Endothelial cell of umbilical vein (primary cell): ENCODE measurements at regions not wholly inside any gene's neighbourhood (a gene's known extent, or its start where the extent isn't known, plus 50 kb on each side); places are given as distances from the start of the nearest gene placed in this dataset.

Experiments
- BruUV-seq: library from RNA; stranded (reverse); fragments of 400-500 nt; replicated peaks from 2 replicates; lab custom pipeline; 2021; lab: Mats Ljungman, UMichigan
- CTCF ChIA-PET: fragments of 300-600, 350-600 bp; sonication (Branson Sonifier 250); formaldehyde crosslinking; loops from one replicate; lab custom pipeline; 2021; ENCODE audit warnings: antibody characterized with exemption, inconsistent platforms; lab: Charles Lee
- POLR2A ChIA-PET: fragments of 300-600, 350-600 bp; sonication (Branson Sonifier 250); formaldehyde crosslinking; loops from one replicate; lab custom pipeline; 2021; ENCODE audit warnings: antibody characterized with exemption, inconsistent platforms; lab: Charles Lee
- DNase-seq: peaks from one replicate; pipeline ENCODE4 v3.0.0-alpha.2; 2011; ENCODE audit warnings: low read depth, low spot score
- FAIRE-seq: peaks from 2 replicates; lab custom pipeline; 2011; peaks lifted over from hg19 to GRCh38; lab: Jason Lieb, UNC
- H2AFZ ChIP-seq: 2 replicates; pipeline ENCODE4 v1.6.0; 2012; ENCODE audit warnings: low read depth, low read length, control low read depth, inconsistent platforms
- H3K27ac ChIP-seq: 2 replicates; pipeline ENCODE4 v1.5.1; 2011; ENCODE audit warnings: low read depth, mild to moderate bottlenecking, control low read depth, low read length, moderate library complexity; ENCODE audit not compliant: insufficient read depth
- H3K27me3 ChIP-seq, 2 experiments: 2 replicates each; pipeline versions ENCODE4 v1.6.0 to v1.6.1; 2011; ENCODE audit warnings: low read length in 2 of 2, mixed read lengths in 1 of 2; ENCODE audit not compliant: control insufficient read depth in 2 of 2, insufficient read depth in 2 of 2
- H3K36me3 ChIP-seq, 2 experiments: 2 replicates in 1 of 2; 3 replicates in 1 of 2; pipeline ENCODE4 v1.5.1; 2011; ENCODE audit warnings: low read length in 2 of 2, mild to moderate bottlenecking in 1 of 2, moderate library complexity in 1 of 2; ENCODE audit not compliant: control insufficient read depth in 2 of 2, insufficient read depth in 2 of 2; ENCODE audit errors: extremely low read depth in 1 of 2
- H3K4me1 ChIP-seq: 3 replicates; pipeline ENCODE4 v1.5.1; 2011; ENCODE audit warnings: mild to moderate bottlenecking, low read length; ENCODE audit not compliant: control insufficient read depth, insufficient read depth; ENCODE audit errors: extremely low read depth
- H3K4me2 ChIP-seq: 2 replicates; pipeline ENCODE4 v1.6.1; 2011; ENCODE audit warnings: low read length, control low read depth, mixed read lengths; ENCODE audit not compliant: insufficient read depth
- H3K4me3 ChIP-seq, 3 experiments: fragments of 200-600 bp in 1 of 3; sonication (generic), shearing (Covaris generic) in 1 of 3; replicated peaks in 1 of 3; 2 replicates each; pipeline ENCODE4 v1.5.1; 2011 to 2016; ENCODE audit warnings: control low read depth in 3 of 3, low read length in 3 of 3, mild to moderate bottlenecking in 2 of 3, inconsistent platforms in 1 of 3, low read depth in 1 of 3, moderate library complexity in 1 of 3; ENCODE audit not compliant: insufficient read depth in 1 of 3
- H3K79me2 ChIP-seq: 2 replicates; pipeline ENCODE4 v1.6.0; 2012; ENCODE audit warnings: low read length, inconsistent platforms; ENCODE audit not compliant: control insufficient read depth, insufficient read depth
- H3K9ac ChIP-seq: replicated peaks from 2 replicates; pipeline ENCODE3; 2011; ENCODE audit warnings: low read length, control low read depth; ENCODE audit not compliant: insufficient read depth; ENCODE audit errors: extremely low read depth
- H3K9me1 ChIP-seq: replicated peaks from 3 replicates; pipeline ENCODE4 v1.6.0; 2011; ENCODE audit warnings: mild to moderate bottlenecking, low read length; ENCODE audit not compliant: control insufficient read depth, insufficient read depth; ENCODE audit errors: extremely low read depth
- H3K9me3 ChIP-seq: replicated peaks from 2 replicates; pipeline ENCODE4 v1.5.1; 2012; ENCODE audit warnings: low read length, inconsistent platforms; ENCODE audit not compliant: control insufficient read depth, insufficient read depth
- H4K20me1 ChIP-seq: replicated peaks from 2 replicates; pipeline ENCODE3; 2011; ENCODE audit warnings: mild to moderate bottlenecking, low read length; ENCODE audit not compliant: control insufficient read depth, insufficient read depth; ENCODE audit errors: extremely low read depth
- EZH2 ChIP-seq: IDR thresholded peaks from 2 replicates; pipeline ENCODE4 v1.6.1; 2012; ENCODE audit warnings: borderline replicate concordance, low read depth, mild to moderate bottlenecking, moderate library complexity, low read length, inconsistent platforms; ENCODE audit not compliant: severe bottlenecking
- FOS ChIP-seq: IDR thresholded peaks from 2 replicates; pipeline ENCODE4 v1.6.1; 2011; ENCODE audit warnings: mild to moderate bottlenecking, low read length, moderate library complexity, borderline replicate concordance; ENCODE audit not compliant: insufficient read depth
- GATA2 ChIP-seq: IDR thresholded peaks from 2 replicates; pipeline ENCODE4 v1.7.0; 2011; ENCODE audit warnings: low read depth, mild to moderate bottlenecking, moderate library complexity, mixed read lengths, low read length; ENCODE audit not compliant: insufficient read length, insufficient read depth
- JUN ChIP-seq: IDR thresholded peaks from 2 replicates; pipeline ENCODE4 v1.6.1; 2011; ENCODE audit warnings: borderline replicate concordance, low read depth; ENCODE audit not compliant: insufficient read length, insufficient read depth
- MAX ChIP-seq: IDR thresholded peaks from 2 replicates; pipeline ENCODE4 v1.6.1; 2011; ENCODE audit not compliant: insufficient read depth, insufficient read length
- MYC ChIP-seq: IDR thresholded peaks from one replicate; pipeline ENCODE4 v1.6.1; 2011; ENCODE audit warnings: mild to moderate bottlenecking, low read depth, low read length
- POLR2A ChIP-seq: IDR thresholded peaks from 2 replicates; pipeline ENCODE4 v1.6.1; 2012; ENCODE audit warnings: low read depth, mild to moderate bottlenecking, control low read depth, low read length
- POLR2AphosphoS5 ChIP-seq: IDR thresholded peaks from 2 replicates; pipeline ENCODE4 v1.6.1; 2012; ENCODE audit warnings: low read depth, mild to moderate bottlenecking, control low read depth, low read length, moderate library complexity; ENCODE audit not compliant: insufficient read depth
- dilution Hi-C: fragments of 300-500 bp; cut with MboI; formaldehyde crosslinking; loops from one replicate; pipeline ENCODE4 v1.15.0; 2019; ENCODE audit warnings: low sequenced_read_pairs; ENCODE audit not compliant: extremely low pct_ligation_motif_present
- intact Hi-C: fragments of 100-400 bp; cut with micrococcal nuclease; formaldehyde crosslinking; loops from one replicate; pipeline ENCODE4 v1.10.0; 2022
- TF ChIP-seq, protein P1 (sequence below), 2 donors: IDR thresholded peaks; 1 replicate in 1 of 2; 2 replicates in 1 of 2; pipeline ENCODE4 v1.5.1; 2011; ENCODE audit warnings: low read length in 2 of 2, mild to moderate bottlenecking in 2 of 2, moderate library complexity in 2 of 2, control low read depth in 1 of 2, inconsistent platforms in 1 of 2, low read depth in 1 of 2; ENCODE audit not compliant: insufficient read depth in 1 of 2; ENCODE audit errors: extremely low read depth in 1 of 2

DNA sequence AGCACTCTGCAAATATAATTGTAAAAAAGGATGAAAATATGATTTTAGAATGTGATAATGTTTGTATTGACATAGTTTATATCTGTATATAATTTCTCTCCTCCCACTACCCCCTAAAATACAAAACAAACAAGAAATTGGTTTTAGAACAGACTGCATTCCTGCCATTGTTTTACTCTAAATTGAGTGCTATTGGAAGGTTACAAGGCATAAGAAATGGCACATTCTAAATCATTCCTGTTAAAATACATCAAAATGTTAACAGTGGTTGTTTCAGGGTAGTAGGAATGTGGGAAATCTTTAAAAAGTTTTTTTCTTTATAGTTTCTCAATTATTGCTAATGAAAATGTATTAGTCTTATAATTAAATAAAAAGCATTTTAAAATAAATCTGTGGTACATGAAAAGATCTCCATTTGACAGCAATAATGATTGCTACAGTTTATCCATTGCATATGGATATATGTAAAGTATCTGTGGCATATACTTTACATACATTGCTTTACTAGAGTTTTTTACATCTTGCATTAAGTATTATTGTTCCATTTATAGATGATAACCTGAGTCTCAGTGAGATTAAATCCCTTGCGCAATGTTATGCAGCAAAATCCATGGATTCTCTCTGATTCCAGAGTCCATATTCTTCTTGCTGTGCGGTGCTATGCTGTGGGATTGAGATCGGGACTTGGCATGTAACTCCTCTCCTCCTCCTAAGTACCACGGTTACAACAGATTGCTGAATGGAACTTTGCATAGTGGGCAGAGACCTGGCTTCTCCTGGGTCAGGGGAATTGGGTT lies 319.8 kb downstream of the LMO4 start:
- DNase-seq (no peak), FAIRE-seq (no peak)
- no peaks in the 10 kb centered on the region for H3K79me2 ChIP-seq
- intact Hi-C loops (no loop called here), dilution Hi-C loops (no loop called here)
- H3K27me3 ChIP-seq: no peaks in the 10 kb centered on the region
- CTCF ChIA-PET: no interaction called here
- no peaks in the 10 kb centered on the region for H3K4me1 ChIP-seq
- no peaks in the 10 kb centered on the region for H3K9me3 ChIP-seq
- H3K4me3 ChIP-seq: no peak overlapping the region
- H2AFZ ChIP-seq: no peak overlapping the region
- no peaks in the 10 kb centered on the region for H4K20me1 ChIP-seq
- H3K4me2 ChIP-seq: no peak overlapping the region
- POLR2A ChIA-PET: no interaction called here
- no peaks in the 10 kb centered on the region for H3K9me1 ChIP-seq
- no peak overlapping the region for H3K27ac ChIP-seq
- no peak for TF ChIP-seq MYC
- no peak for TF ChIP-seq POLR2A
- no peak for TF ChIP-seq GATA2
- TF ChIP-seq, protein P1, sequence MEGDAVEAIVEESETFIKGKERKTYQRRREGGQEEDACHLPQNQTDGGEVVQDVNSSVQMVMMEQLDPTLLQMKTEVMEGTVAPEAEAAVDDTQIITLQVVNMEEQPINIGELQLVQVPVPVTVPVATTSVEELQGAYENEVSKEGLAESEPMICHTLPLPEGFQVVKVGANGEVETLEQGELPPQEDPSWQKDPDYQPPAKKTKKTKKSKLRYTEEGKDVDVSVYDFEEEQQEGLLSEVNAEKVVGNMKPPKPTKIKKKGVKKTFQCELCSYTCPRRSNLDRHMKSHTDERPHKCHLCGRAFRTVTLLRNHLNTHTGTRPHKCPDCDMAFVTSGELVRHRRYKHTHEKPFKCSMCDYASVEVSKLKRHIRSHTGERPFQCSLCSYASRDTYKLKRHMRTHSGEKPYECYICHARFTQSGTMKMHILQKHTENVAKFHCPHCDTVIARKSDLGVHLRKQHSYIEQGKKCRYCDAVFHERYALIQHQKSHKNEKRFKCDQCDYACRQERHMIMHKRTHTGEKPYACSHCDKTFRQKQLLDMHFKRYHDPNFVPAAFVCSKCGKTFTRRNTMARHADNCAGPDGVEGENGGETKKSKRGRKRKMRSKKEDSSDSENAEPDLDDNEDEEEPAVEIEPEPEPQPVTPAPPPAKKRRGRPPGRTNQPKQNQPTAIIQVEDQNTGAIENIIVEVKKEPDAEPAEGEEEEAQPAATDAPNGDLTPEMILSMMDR (IDR thresholded peaks at IDR 0.05; ENCODE audit: extremely low read depth in 1 of 2, insufficient read depth in 1 of 2, low read depth in 1 of 2, low read length in 2 of 2): no peak
- TF ChIP-seq FOS: no peak
- TF ChIP-seq JUN: no peak
- no peak for TF ChIP-seq EZH2
- no peak for TF ChIP-seq MAX
- no peak for TF ChIP-seq POLR2AphosphoS5
- H3K9ac ChIP-seq: no peak overlapping the region
- BruUV-seq: no TSS peak
- H3K36me3 ChIP-seq: no peaks in the 10 kb centered on the region
